Osteoblast (primary cell): ENCODE measurements at regions not wholly inside any gene's neighbourhood (a gene's known extent, or its start where the extent isn't known, plus 50 kb on each side); places are given as distances from the start of the nearest gene placed in this dataset.

Source experiments
- DNase-seq: peaks from one replicate; pipeline ENCODE4 v3.0.0; 2011; ENCODE audit warnings: low spot score, mixed read lengths; ENCODE audit not compliant: insufficient read length; ENCODE audit errors: missing footprints
- H2AFZ ChIP-seq: 2 replicates; pipeline ENCODE4 v1.6.0; 2011; ENCODE audit warnings: mild to moderate bottlenecking, low read length
- H3K27ac ChIP-seq: 2 replicates; pipeline ENCODE4 v1.5.1; 2011; ENCODE audit warnings: mild to moderate bottlenecking, low read depth, low read length, moderate library complexity
- H3K27me3 ChIP-seq: 2 replicates; pipeline ENCODE4 v1.6.0; 2012; ENCODE audit warnings: mild to moderate bottlenecking, control low read depth, inconsistent platforms, low read length, moderate library complexity; ENCODE audit not compliant: insufficient read depth
- H3K36me3 ChIP-seq: 2 replicates; pipeline ENCODE4 v1.5.1; 2011; ENCODE audit warnings: mild to moderate bottlenecking, low read length, control low read depth, moderate library complexity; ENCODE audit not compliant: insufficient read depth
- H3K4me1 ChIP-seq: 2 replicates; pipeline ENCODE4 v1.5.1; 2011; ENCODE audit warnings: mild to moderate bottlenecking, low read length, control low read depth, moderate library complexity; ENCODE audit not compliant: insufficient read depth
- H3K4me2 ChIP-seq: 2 replicates; pipeline ENCODE4 v1.6.0; 2011; ENCODE audit warnings: mild to moderate bottlenecking, low read length; ENCODE audit not compliant: insufficient read depth
- H3K4me3 ChIP-seq: fragments of 200-600 bp; sonication (generic); 3 replicates; pipeline ENCODE4 v1.5.1; 2012; ENCODE audit warnings: mild to moderate bottlenecking, low read length, inconsistent platforms; ENCODE audit not compliant: insufficient read depth
- H3K79me2 ChIP-seq: 2 replicates; pipeline ENCODE4 v1.6.0; 2012; ENCODE audit warnings: mild to moderate bottlenecking, low read length, control low read depth, inconsistent platforms; ENCODE audit not compliant: insufficient read depth
- H3K9me3 ChIP-seq: 2 replicates; pipeline ENCODE4 v1.5.1; 2011; ENCODE audit warnings: low read depth, low read length, control low read depth
- H4K20me1 ChIP-seq: 2 replicates; pipeline ENCODE4 v1.6.0; 2012; ENCODE audit warnings: mild to moderate bottlenecking, low read length, control low read depth; ENCODE audit not compliant: insufficient read depth
- TF ChIP-seq, protein P1 (sequence below): IDR thresholded peaks from 2 replicates; pipeline ENCODE4 v1.5.1; 2011; ENCODE audit warnings: mild to moderate bottlenecking, low read depth, low read length, moderate library complexity; ENCODE audit errors: extremely low read depth

DNA sequence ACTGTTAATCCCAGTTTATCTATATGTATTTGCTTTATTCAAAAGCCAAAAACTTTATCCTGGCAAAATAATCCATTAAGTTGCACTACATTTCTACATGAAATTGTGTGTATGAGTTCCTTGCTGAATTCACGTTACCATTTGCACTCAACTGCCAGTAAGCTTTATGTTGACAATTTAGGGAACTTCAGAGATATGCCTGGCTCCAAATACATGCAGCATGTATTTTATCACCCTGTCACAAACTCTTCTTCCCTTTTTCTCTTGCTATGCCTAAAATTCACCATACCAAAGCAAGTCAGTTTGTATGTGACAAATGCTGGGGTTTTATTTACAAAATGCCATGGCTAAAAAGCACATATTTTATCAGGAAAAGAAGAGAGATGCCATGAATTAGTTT is 157.6 kb upstream of the CDH2 start:
- no peaks in the 10 kb centered on the region for H3K4me1 ChIP-seq
- no peak overlapping the region for H2AFZ ChIP-seq
- no peak for DNase-seq
- no peaks in the 10 kb centered on the region for H4K20me1 ChIP-seq
- H3K36me3 ChIP-seq, result no peaks in the 10 kb centered on the region
- H3K9me3 ChIP-seq, result no peaks in the 10 kb centered on the region
- H3K4me3 ChIP-seq, result no peak overlapping the region
- H3K4me2 ChIP-seq, result no peak overlapping the region
- TF ChIP-seq, protein P1, sequence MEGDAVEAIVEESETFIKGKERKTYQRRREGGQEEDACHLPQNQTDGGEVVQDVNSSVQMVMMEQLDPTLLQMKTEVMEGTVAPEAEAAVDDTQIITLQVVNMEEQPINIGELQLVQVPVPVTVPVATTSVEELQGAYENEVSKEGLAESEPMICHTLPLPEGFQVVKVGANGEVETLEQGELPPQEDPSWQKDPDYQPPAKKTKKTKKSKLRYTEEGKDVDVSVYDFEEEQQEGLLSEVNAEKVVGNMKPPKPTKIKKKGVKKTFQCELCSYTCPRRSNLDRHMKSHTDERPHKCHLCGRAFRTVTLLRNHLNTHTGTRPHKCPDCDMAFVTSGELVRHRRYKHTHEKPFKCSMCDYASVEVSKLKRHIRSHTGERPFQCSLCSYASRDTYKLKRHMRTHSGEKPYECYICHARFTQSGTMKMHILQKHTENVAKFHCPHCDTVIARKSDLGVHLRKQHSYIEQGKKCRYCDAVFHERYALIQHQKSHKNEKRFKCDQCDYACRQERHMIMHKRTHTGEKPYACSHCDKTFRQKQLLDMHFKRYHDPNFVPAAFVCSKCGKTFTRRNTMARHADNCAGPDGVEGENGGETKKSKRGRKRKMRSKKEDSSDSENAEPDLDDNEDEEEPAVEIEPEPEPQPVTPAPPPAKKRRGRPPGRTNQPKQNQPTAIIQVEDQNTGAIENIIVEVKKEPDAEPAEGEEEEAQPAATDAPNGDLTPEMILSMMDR, result no peak
- H3K79me2 ChIP-seq, result no peaks in the 10 kb centered on the region
- H3K27ac ChIP-seq, result no peak overlapping the region
- peaks cover 4% of the 10 kb centered on the region for H3K27me3 ChIP-seq

DNA sequence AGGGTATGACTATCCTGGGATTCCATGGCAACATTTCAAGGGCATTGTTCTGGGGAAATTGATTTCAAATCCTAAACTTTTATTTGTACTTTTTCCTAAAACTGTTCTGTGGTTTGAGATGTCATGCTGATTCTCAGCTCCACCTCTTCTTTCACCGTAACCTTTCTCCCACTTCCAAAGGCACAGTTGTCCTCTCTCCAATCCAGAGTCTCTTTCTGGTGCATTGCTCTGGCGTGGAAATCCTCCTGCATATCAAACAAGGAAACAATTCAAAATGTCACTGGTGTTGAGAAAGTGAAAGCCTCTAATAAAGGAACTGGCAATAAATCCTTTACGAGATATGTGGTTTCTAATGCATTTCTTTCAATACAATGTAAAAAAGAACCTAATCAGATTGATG is 155.1 kb upstream of the CDH2 start:
- Histone ChIP-seq H3K27me3 (peaks cover 4% of the 10 kb centered on the region), H3K4me1 (no peaks in the 10 kb centered on the region), H4K20me1 (no peaks in the 10 kb centered on the region), H3K27ac (no peak overlapping the region), H3K4me3 (no peak overlapping the region), H2AFZ (no peak overlapping the region), H3K9me3 (no peaks in the 10 kb centered on the region), H3K36me3 (no peaks in the 10 kb centered on the region), H3K4me2 (no peak overlapping the region), H3K79me2 (no peaks in the 10 kb centered on the region)
- TF ChIP-seq, protein P1, result no peak
- DNase-seq, result no peak

DNA sequence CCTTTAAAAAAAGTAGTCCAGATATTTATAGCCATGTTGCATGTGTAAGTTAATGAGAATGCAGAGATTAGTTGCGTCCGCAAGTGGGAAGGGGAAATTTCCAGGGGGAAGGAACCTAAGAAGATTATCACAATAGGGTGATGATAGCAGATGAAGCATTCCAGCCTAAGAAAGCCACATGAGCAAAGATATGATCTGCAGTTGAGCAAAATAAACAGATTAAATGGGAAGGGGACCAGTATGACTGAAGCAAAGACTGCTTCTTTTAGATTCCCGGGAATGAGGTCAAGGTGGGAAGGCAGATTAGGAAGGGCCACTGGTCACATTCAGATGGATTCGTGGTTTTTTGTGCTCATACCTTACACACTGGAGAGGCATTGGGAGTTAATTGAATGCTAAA is 154.6 kb upstream of the CDH2 start:
- Histone ChIP-seq H3K4me3 (no peak overlapping the region), H2AFZ (no peak overlapping the region), H3K27me3 (peaks cover 4% of the 10 kb centered on the region), H3K27ac (no peak overlapping the region), H3K79me2 (no peaks in the 10 kb centered on the region), H4K20me1 (no peaks in the 10 kb centered on the region), H3K36me3 (no peaks in the 10 kb centered on the region), H3K9me3 (no peaks in the 10 kb centered on the region), H3K4me2 (no peak overlapping the region), H3K4me1 (no peaks in the 10 kb centered on the region)
- DNase-seq, result no peak
- TF ChIP-seq, protein P1, result no peak

DNA sequence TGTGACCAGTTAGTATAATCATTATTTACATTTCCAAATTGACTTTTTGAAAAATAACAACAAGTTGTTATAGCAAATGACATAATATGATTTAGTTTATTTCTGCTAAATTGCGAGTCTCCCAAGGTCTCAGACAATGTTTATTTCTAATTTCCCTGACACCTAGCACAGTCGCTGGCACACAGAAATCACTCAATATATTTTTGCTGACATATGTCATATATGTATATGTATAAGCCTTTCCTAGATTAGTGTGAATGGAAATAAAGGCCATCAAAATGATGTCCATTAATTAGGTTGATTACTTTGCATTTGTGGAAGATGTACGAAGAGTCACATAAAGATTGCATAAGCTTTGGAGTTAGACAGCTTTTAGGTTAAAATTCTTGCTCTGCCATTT is 136.7 kb upstream of the CDH2 start:
- no peaks in the 10 kb centered on the region for H3K79me2 ChIP-seq
- no peaks in the 10 kb centered on the region for H3K9me3 ChIP-seq
- H3K36me3 ChIP-seq, result no peaks in the 10 kb centered on the region
- no peaks in the 10 kb centered on the region for H3K27me3 ChIP-seq
- no peak overlapping the region for H3K27ac ChIP-seq
- H3K4me3 ChIP-seq, result no peak overlapping the region
- no peak overlapping the region for H3K4me2 ChIP-seq
- TF ChIP-seq, protein P1, result no peak
- no peaks in the 10 kb centered on the region for H4K20me1 ChIP-seq
- no peak overlapping the region for H2AFZ ChIP-seq
- no peaks in the 10 kb centered on the region for H3K4me1 ChIP-seq
- DNase-seq, result no peak
